WI38 (cell line): ENCODE measurements at regions not wholly inside any gene's neighbourhood (a gene's known extent, or its start where the extent isn't known, plus 50 kb on each side); places are given as distances from the start of the nearest gene placed in this dataset.

Experiments
- H3K4me3 ChIP-seq: 2 replicates; pipeline ENCODE4 v1.5.1; 2011; ENCODE audit warnings: low read depth, mild to moderate bottlenecking, control low read depth, low read length
- CTCF ChIP-seq: IDR thresholded peaks from 2 replicates; pipeline ENCODE4 v1.5.1; 2012; ENCODE audit warnings: low read depth, mild to moderate bottlenecking, control low read depth, low read length

- TF ChIP-seq CTCF = no peak
Observed at GRCh38 chr10:63885156-63885555, 364.0 kb downstream of the REEP3 start.

GRCh38 chr10:63886281-63887022, 365.3 kb downstream of the REEP3 start:
- no peak overlapping the region for H3K4me3 ChIP-seq
- TF ChIP-seq CTCF = no peak

More at GRCh38 chr10:63885156-63885555, 364.0 kb downstream of the REEP3 start:
- no peak overlapping the region for H3K4me3 ChIP-seq

DNA sequence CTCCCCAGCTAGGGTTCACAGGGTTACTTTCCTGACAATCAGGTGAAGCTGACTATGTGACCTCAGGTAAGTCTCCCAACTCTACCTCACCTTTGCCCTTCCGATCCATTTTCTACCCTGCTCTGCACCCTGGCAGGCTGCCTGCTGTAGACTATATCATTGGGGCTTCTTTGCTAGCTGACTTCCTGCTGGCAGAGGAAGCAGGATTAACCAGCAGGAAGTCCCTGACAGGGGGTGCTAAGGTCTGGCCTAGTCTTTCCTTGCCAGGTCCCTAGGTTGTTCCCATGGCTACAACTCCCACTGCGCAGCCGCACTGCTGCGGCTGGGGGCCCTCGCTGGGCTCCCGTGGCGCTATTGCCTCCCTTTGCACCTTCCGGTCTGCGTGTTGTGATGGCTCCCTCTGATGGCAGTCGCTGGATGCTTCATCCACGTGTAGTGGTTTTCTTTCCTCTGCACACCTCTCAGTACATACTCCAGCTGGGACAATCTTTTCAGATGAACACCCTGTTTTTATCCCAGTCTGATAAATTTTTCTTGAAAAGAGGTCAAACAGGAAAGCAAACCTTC, 365.9 kb downstream of the REEP3 start:
- no peak for TF ChIP-seq CTCF
- H3K4me3 ChIP-seq = no peak overlapping the region

GRCh38 chr10:63887600-63888370, 366.6 kb downstream of the REEP3 start:
- TF ChIP-seq CTCF = no peak
- no peak overlapping the region for H3K4me3 ChIP-seq

DNA sequence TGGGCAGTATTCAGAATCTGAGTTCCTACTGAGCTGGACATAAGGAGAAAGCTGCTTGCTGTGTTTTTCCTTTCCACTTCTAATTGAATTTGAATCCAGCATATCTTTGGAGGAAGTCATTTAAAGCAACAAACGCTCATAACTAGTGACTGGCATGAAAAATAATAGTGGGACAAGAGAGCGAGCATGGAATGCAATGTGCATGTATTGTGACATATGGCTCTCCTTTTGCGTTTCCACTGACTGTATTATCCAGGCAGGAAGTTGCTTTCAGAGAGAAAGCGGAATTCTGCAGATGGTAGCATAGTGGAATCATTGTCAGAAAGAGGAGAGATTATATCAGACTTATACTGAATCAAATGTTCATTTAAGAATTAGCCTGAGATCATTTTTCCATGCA, 368.6 kb downstream of the REEP3 start:
- TF ChIP-seq CTCF = no peak

GRCh38 chr10:63896992-63897391, 375.8 kb downstream of the REEP3 start:
- TF ChIP-seq CTCF = no peak
- H3K4me3 ChIP-seq = no peak overlapping the region

More for the DNA sequence above, 368.6 kb downstream of the REEP3 start:
- no peak overlapping the region for H3K4me3 ChIP-seq

DNA sequence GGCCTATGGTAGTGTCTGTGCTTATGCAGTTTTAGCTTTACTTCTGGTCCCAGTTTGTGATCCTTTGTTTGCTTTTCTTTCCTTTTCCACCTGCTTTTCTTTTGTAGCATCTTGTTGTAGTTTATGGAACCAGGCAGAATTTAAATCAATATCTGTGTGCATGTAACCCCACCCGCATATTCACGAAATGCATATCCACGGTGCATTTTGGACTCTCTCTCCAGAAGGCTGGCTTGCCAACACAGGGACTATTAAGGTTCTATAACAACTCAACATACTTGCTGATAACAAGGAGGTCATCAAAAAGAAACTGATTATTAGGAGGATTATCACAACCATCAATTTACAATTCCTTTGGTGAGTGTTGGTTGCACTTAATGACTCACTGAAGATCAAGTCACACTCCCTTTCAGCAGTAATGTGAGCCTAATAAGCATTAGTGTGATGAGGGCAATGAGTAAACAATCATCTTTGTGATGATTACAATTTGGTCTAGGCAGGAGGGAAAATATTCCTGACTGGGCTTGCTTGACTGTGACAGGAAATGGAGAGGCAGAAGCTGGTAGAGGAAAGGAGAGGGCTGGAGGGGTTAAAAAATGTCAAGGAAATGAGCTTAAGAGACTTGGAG, 378.6 kb downstream of the REEP3 start:
- H3K4me3 ChIP-seq = no peak overlapping the region
- no peak for TF ChIP-seq CTCF
